IMR-90 (cell line): ENCODE measurements at regions not wholly inside any gene's neighbourhood (a gene's known extent, or its start where the extent isn't known, plus 50 kb on each side); places are given as distances from the start of the nearest gene placed in this dataset.

Experiments
- ATAC-seq: fragments of 200-7000 bp; cut with Tn5 transposase; 2 replicates; pipeline ENCODE4 v1.9.1; 2020; ENCODE audit warnings: low read depth, mild to moderate bottlenecking, moderate library complexity
- BruUV-seq: library from RNA; stranded (reverse); fragments of 400-500 nt; replicated peaks from 2 replicates; lab custom pipeline; 2021; lab: Mats Ljungman, UMichigan
- CTCF ChIA-PET: fragments of 300-600 bp; formaldehyde crosslinking; extraction: SDS; loops from one replicate; lab custom pipeline; 2021; ENCODE audit warnings: antibody characterized with exemption; lab: Yijun Ruan, JAX
- POLR2A ChIA-PET: fragments of 300-600 bp; sonication (Branson Sonifier 250); formaldehyde crosslinking; loops from one replicate; lab custom pipeline; 2022; ENCODE audit warnings: antibody characterized with exemption; ENCODE audit not compliant: unreplicated experiment; lab: Charles Lee
- DNase-seq: peaks from one replicate; pipeline ENCODE4 v3.0.0; 2013
- H2AFZ ChIP-seq: replicated peaks from 2 replicates; pipeline ENCODE3; 2013; ENCODE audit warnings: low read length, mild to moderate bottlenecking; ENCODE audit not compliant: poor library complexity
- H2AK5ac ChIP-seq: 2 replicates; pipeline ENCODE4 v1.6.1; 2013; ENCODE audit warnings: low read depth, low read length, inconsistent platforms
- H2AK9ac ChIP-seq: replicated peaks from 2 replicates; pipeline ENCODE3; 2013; ENCODE audit warnings: mild to moderate bottlenecking, low read depth, low read length, moderate library complexity; ENCODE audit not compliant: poor library complexity
- H2BK120ac ChIP-seq: 2 replicates; pipeline ENCODE4 v1.6.1; 2013; ENCODE audit warnings: low read depth, low read length, inconsistent platforms
- H2BK15ac ChIP-seq: 3 replicates; pipeline ENCODE4 v1.6.1; 2013; ENCODE audit warnings: low read depth, low read length, inconsistent platforms
- H2BK20ac ChIP-seq: 2 replicates; pipeline ENCODE4 v1.6.1; 2013; ENCODE audit warnings: low read depth, mild to moderate bottlenecking, inconsistent platforms, low read length, moderate library complexity
- H2BK5ac ChIP-seq: 2 replicates; pipeline ENCODE4 v1.6.1; 2013; ENCODE audit warnings: mild to moderate bottlenecking, low read depth, low read length, inconsistent platforms; ENCODE audit not compliant: poor library complexity, severe bottlenecking
- H3K14ac ChIP-seq: replicated peaks from 2 replicates; pipeline ENCODE4 v1.6.1; 2013; ENCODE audit warnings: low read depth, low read length, inconsistent platforms
- H3K18ac ChIP-seq: 2 replicates; pipeline ENCODE4 v1.6.1; 2013; ENCODE audit warnings: low read depth, low read length, control low read depth
- H3K23ac ChIP-seq: 2 replicates; pipeline ENCODE4 v1.6.1; 2013; ENCODE audit warnings: low read depth, low read length, inconsistent platforms
- H3K27ac ChIP-seq: 2 replicates; pipeline ENCODE4 v1.5.1; 2013; ENCODE audit warnings: mild to moderate bottlenecking, control low read depth, low read length; ENCODE audit not compliant: insufficient read depth
- H3K27me3 ChIP-seq: 2 replicates; pipeline ENCODE4 v1.6.1; 2013; ENCODE audit warnings: low read length; ENCODE audit not compliant: control insufficient read depth, insufficient read depth
- H3K36me3 ChIP-seq: 2 replicates; pipeline ENCODE4 v1.6.1; 2013; ENCODE audit warnings: low read length, mixed read lengths; ENCODE audit not compliant: control insufficient read depth, insufficient read depth
- H3K4ac ChIP-seq: 2 replicates; pipeline ENCODE4 v1.6.1; 2013; ENCODE audit warnings: low read depth, low read length, inconsistent platforms
- H3K4me1 ChIP-seq: 2 replicates; pipeline ENCODE4 v1.6.1; 2013; ENCODE audit warnings: low read length, mixed read lengths; ENCODE audit not compliant: control insufficient read depth, insufficient read depth
- H3K4me2 ChIP-seq: 2 replicates; pipeline ENCODE4 v1.6.1; 2013; ENCODE audit warnings: low read depth, mild to moderate bottlenecking, control low read depth, low read length, moderate library complexity
- H3K4me3 ChIP-seq: 2 replicates; pipeline ENCODE4 v1.5.1; 2013; ENCODE audit warnings: low read depth, mild to moderate bottlenecking, control low read depth, low read length, moderate library complexity; ENCODE audit not compliant: insufficient read depth
- H3K56ac ChIP-seq: 2 replicates; pipeline ENCODE4 v1.6.1; 2013; ENCODE audit warnings: low read length, inconsistent platforms; ENCODE audit not compliant: insufficient read depth; ENCODE audit errors: extremely low read depth
- H3K79me1 ChIP-seq, 2 experiments: 2 replicates each; pipeline ENCODE4 v1.6.1; 2013; ENCODE audit warnings: low read length in 2 of 2, inconsistent platforms in 1 of 2, low read depth in 1 of 2
- H3K9ac ChIP-seq: 2 replicates; pipeline ENCODE4 v1.6.1; 2013; ENCODE audit warnings: low read depth, low read length, control low read depth
- H3K9me1 ChIP-seq: 2 replicates; pipeline ENCODE4 v1.6.1; 2013; ENCODE audit warnings: low read length, inconsistent platforms; ENCODE audit not compliant: insufficient read depth
- H3K9me3 ChIP-seq: 2 replicates; pipeline ENCODE4 v1.6.1; 2013; ENCODE audit warnings: low read length; ENCODE audit not compliant: control insufficient read depth, insufficient read depth
- H4K20me1 ChIP-seq: 2 replicates; pipeline ENCODE4 v1.6.1; 2013; ENCODE audit warnings: low read length, inconsistent platforms; ENCODE audit not compliant: insufficient read depth
- H4K5ac ChIP-seq: 2 replicates; pipeline ENCODE4 v1.6.1; 2013; ENCODE audit warnings: mild to moderate bottlenecking, low read depth, low read length, control low read depth
- H4K8ac ChIP-seq, 2 experiments: 2 replicates each; pipeline ENCODE4 v1.6.1; 2013; ENCODE audit warnings: low read depth in 2 of 2, low read length in 2 of 2, control low read depth in 1 of 2, inconsistent platforms in 1 of 2
- H4K91ac ChIP-seq: 2 replicates; pipeline ENCODE4 v1.6.1; 2013; ENCODE audit warnings: low read depth, low read length, inconsistent platforms; ENCODE audit not compliant: insufficient read depth
- BHLHE40 ChIP-seq: fragments of 150-350 bp; IDR thresholded peaks from 2 replicates; pipeline ENCODE4 v1.6.1; 2016; ENCODE audit warnings: mild to moderate bottlenecking, low read depth, low read length
- CEBPB ChIP-seq: IDR thresholded peaks from 2 replicates; pipeline ENCODE4 v1.6.1; 2012; ENCODE audit warnings: low read depth, low read length, improper control_type of control experiment
- CHD1 ChIP-seq: IDR thresholded peaks from 2 replicates; pipeline ENCODE4 v1.6.1; 2012; ENCODE audit warnings: low read depth, low read length, improper control_type of control experiment
- CTCF ChIP-seq: conservative IDR thresholded peaks from 2 replicates; pipeline ENCODE4 v1.5.1; 2012; ENCODE audit warnings: mild to moderate bottlenecking, low read depth, low read length, improper control_type of control experiment
- FOS ChIP-seq: fragments of 150-350 bp; IDR thresholded peaks from 2 replicates; pipeline ENCODE4 v1.6.1; 2016; ENCODE audit warnings: low read depth, low read length
- MAFK ChIP-seq: IDR thresholded peaks from 2 replicates; pipeline ENCODE4 v1.6.1; 2012; ENCODE audit warnings: low read depth, low read length, improper control_type of control experiment
- MAZ ChIP-seq: IDR thresholded peaks from 2 replicates; pipeline ENCODE4 v1.6.1; 2012; ENCODE audit warnings: low read depth, mild to moderate bottlenecking, low read length, improper control_type of control experiment, moderate library complexity, borderline replicate concordance
- MXI1 ChIP-seq: IDR thresholded peaks from 2 replicates; pipeline ENCODE4 v1.6.1; 2012; ENCODE audit warnings: low read depth, mild to moderate bottlenecking, low read length, moderate library complexity, borderline replicate concordance
- NFE2L2 ChIP-seq: fragments of 150-350 bp; IDR thresholded peaks from 2 replicates; pipeline ENCODE4 v1.6.1; 2016; ENCODE audit warnings: low read depth, mild to moderate bottlenecking, low read length
- POLR2A ChIP-seq: IDR thresholded peaks from 2 replicates; pipeline ENCODE4 v1.6.1; 2012; ENCODE audit warnings: mild to moderate bottlenecking, low read depth, low read length
- RAD21 ChIP-seq: IDR thresholded peaks from 2 replicates; pipeline ENCODE4 v1.6.1; 2012; ENCODE audit warnings: low read length, improper control_type of control experiment
- RCOR1 ChIP-seq: IDR thresholded peaks from 2 replicates; pipeline ENCODE4 v1.6.1; 2012; ENCODE audit warnings: mild to moderate bottlenecking, low read length, improper control_type of control experiment; ENCODE audit not compliant: insufficient replicate concordance
- RFX5 ChIP-seq: IDR thresholded peaks from 2 replicates; pipeline ENCODE4 v1.8.0; 2012; ENCODE audit warnings: low read depth, mild to moderate bottlenecking, low read length, moderate library complexity
- SMC3 ChIP-seq: fragments of 150-350 bp; IDR thresholded peaks from 2 replicates; pipeline ENCODE4 v1.6.1; 2016; ENCODE audit warnings: low read depth, mild to moderate bottlenecking, antibody characterized with exemption, low read length, moderate library complexity
- USF2 ChIP-seq: fragments of 150-350 bp; IDR thresholded peaks from 2 replicates; pipeline ENCODE4 v1.6.1; 2017; ENCODE audit warnings: mild to moderate bottlenecking, antibody characterized with exemption, low read length, low read depth
- WGBS, 2 experiments: methylation state at CpG; one replicate each; pipeline versions ENCODE4 v1.1.5 to v1.1.7; 2013; ENCODE audit warnings: missing lambda C conversion rate in 2 of 2; ENCODE audit not compliant: insufficient read length in 1 of 2; ENCODE audit errors: extremely low coverage in 2 of 2; 5-methylcytosine and 5-hydroxymethylcytosine counted together
- dilution Hi-C: fragments of 300-500 bp; cut with HindIII; formaldehyde crosslinking; loops from one replicate; pipeline ENCODE4 v1.14.3; 2018; ENCODE audit warnings: low sequenced_read_pairs; ENCODE audit not compliant: unreplicated experiment
- in situ Hi-C: fragments of 300-500 bp; cut with MboI; formaldehyde crosslinking; loops from 3 replicates; pipeline ENCODE4 v1.14.3; 2019; ENCODE audit warnings: low sequenced_read_pairs, inconsistent platforms, mixed read lengths
- intact Hi-C: fragments of 100-400 bp; cut with micrococcal nuclease; formaldehyde crosslinking; loops from 2 replicates; pipeline ENCODE4 v1.10.0; 2022
- TF ChIP-seq, protein P1 (sequence below): fragments of 150-350 bp; IDR thresholded peaks from 2 replicates; pipeline ENCODE4 v1.6.1; 2016; ENCODE audit warnings: low read depth, mild to moderate bottlenecking, low read length, moderate library complexity, borderline replicate concordance

GRCh38 chr7:131119381-131119780, 208.3 kb upstream of the MKLN1 start:
- Histone ChIP-seq H2BK15ac (no peak overlapping the region), H4K91ac (no peak overlapping the region), H3K9me3 (peaks cover 6% of the 10 kb centered on the region; the same call in 1 of the 2 replicates), H3K4me2 (no peak overlapping the region), H3K27me3 (peaks cover 2% of the 10 kb centered on the region; the same call in 1 of the 2 replicates), H3K4me1 (no peaks in the 10 kb centered on the region), H3K56ac (no peak overlapping the region), H2BK20ac (no peak overlapping the region), H3K14ac (no peak overlapping the region), H4K5ac (no peak overlapping the region), H3K27ac (no peak overlapping the region), H2BK120ac (no peak overlapping the region), H2AK9ac (no peak overlapping the region), H4K8ac (no peak overlapping the region), H3K18ac (no peak overlapping the region), H2BK5ac (no peak overlapping the region), H3K9ac (no peak overlapping the region), H2AFZ (no peak overlapping the region), H3K4ac (no peak overlapping the region), H3K23ac (no peak overlapping the region), H3K79me1 (no peaks in the 10 kb centered on the region), H2AK5ac (no peak overlapping the region), H4K20me1 (no peaks in the 10 kb centered on the region), H3K4me3 (no peak overlapping the region), H3K36me3 (no peaks in the 10 kb centered on the region), H3K9me1 (no peaks in the 10 kb centered on the region)
- in situ Hi-C loops, result no loop called here
- no peak for DNase-seq
- WGBS, 2 experiments, result no CpG with 5 or more reads among the region's 1 CpG
- intact Hi-C loops, result no loop called here
- ATAC-seq, result no peak
- no TSS peak for BruUV-seq
- POLR2A ChIA-PET, result no interaction called here
- TF ChIP-seq RFX5 (no peak), BHLHE40 (no peak), RCOR1 (no peak), NFE2L2 (no peak), CTCF (no peak), USF2 (no peak), MAZ (no peak), SMC3 (no peak), MAFK (no peak), CHD1 (no peak), POLR2A (no peak), CEBPB (no peak), FOS (no peak), MXI1 (no peak), RAD21 (no peak)
- TF ChIP-seq, protein P1, sequence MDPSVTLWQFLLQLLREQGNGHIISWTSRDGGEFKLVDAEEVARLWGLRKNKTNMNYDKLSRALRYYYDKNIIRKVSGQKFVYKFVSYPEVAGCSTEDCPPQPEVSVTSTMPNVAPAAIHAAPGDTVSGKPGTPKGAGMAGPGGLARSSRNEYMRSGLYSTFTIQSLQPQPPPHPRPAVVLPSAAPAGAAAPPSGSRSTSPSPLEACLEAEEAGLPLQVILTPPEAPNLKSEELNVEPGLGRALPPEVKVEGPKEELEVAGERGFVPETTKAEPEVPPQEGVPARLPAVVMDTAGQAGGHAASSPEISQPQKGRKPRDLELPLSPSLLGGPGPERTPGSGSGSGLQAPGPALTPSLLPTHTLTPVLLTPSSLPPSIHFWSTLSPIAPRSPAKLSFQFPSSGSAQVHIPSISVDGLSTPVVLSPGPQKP, result no peak
- CTCF ChIA-PET, result no interaction called here
- dilution Hi-C loops, result no loop called here
